GM18870 (cell line): ENCODE measurements at regions not wholly inside any gene's neighbourhood (a gene's known extent, or its start where the extent isn't known, plus 50 kb on each side); places are given as distances from the start of the nearest gene placed in this dataset.
"Not testable (repeated sequence)": the region's sequence is repeated elsewhere in the genome, so short reads cannot be mapped to it uniquely, and the experiment has no call there.

Source experiments
- ATAC-seq: cut with Tn5 transposase; IDR thresholded peaks from one replicate; pipeline ENCODE4 v1.9.1; 2021; ENCODE audit warnings: moderate library complexity; ENCODE audit not compliant: unreplicated experiment

GRCh38 chr4:124839786-124840390 lies 127.4 kb upstream of the ANKRD50 start:
- ATAC-seq = no peak

DNA sequence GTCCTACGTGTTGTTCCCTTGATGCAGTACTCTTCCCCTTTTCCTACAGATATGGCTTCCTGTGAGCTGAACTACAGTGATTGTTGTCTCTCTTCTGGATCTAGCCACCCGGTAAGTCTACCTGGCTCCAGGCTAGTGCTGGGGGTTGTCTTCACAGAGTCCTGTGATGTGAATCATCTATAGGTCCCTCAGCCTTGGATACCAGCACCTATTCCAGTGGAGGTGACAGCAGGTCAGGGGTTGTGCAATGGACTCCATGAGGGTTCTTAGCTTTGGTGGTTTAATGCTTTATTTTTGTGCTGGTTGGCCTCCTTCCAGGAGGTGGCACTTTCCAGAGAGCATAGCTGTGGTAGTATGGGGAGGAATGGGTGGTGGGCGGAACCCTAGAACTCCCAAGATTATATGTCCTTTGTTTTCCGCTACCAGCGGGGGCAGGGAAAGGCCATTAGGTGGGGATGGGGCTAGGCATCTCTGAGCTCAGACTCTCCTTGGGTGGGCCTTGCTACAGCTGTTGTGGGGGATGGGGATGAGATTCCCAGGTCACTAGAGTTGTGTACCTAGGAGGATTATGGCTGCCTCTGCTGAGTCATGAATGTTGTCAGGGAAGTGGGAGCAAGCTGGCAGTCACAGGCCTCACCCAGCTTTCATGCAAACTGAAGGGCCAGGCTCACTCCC lies 121.4 kb upstream of the ANKRD50 start:
- no peak for ATAC-seq

DNA sequence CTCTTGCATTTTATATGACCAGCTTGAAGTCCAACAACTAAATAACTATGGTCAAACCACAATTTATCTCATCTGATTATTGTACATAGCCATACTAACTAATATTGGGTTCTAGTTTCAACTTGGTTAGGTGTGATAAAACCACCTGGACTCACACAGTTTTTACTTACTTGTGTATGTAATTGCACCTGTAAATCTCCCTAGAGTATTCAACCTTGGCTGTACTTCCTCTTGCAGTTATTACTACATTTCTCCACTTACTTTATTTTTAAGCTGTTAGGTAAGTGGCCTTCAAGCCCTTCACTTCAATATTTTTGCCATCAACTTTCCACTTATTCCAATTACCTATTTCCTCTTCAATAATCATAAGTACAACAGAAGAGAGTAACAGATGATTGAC lies 115.8 kb upstream of the ANKRD50 start:
- ATAC-seq = no peak

DNA sequence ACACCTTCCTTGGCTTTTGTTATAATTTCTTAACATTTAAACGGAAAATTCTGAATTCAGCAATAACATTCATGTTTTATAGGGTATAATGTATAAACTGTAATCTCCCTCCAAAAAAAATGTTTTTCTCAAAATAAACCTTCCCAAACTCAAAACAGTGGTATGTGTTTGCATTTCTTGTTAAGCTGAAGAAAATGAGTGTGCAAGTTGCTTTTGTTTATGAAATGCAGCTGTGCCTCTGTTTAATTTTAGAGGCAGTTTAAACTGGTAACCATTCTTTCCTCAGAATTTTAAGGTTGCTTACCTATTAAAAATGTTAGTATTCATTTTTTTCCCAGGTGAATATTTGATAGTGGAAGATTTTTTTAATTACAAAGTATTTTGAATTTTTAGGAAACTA lies 105.0 kb upstream of the ANKRD50 start:
- ATAC-seq = no peak

DNA sequence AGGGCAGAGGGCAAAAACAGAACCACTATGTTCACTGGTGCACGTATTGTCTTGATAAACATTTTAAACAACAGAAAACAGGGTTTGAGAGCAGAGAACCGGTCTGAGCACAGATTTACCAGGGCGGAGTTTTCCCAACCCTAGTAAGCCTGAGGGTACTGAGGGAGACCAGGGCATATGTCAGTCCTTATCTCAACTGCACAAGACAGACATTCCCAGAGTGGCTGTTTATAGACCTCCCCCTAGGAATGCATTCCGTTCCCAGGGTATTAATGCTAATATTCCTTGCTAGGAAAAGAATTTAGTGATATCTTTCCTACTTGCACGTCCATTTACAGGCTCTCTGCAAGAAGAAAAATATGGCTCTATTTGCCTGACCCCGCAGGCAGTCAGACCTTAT lies 99.7 kb upstream of the ANKRD50 start:
- ATAC-seq = not testable (repeated sequence)

DNA sequence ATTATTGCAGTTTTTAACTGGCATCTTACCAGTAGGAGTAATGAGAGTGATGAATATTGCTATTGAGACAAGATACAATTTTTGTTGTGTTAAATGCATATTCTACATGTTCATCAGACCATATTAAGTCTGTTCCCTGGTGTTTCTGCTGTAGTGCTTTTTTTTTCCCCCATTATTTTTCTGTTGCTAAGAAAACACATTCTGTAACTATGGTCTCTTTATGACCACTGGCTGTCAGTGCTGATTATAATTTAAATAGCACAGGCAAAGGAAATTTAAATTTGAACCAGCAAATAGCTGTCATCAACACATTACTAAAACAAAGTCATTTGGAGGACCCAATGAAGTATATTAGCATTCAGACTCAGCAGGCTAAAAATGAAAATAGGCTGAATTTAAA lies 98.3 kb upstream of the ANKRD50 start:
- no peak for ATAC-seq

- ATAC-seq = no peak
Measured at GRCh38 chr4:124807421-124807820, 94.9 kb upstream of the ANKRD50 start.

- no peak for ATAC-seq
Measured at GRCh38 chr4:124806403-124806802, 93.9 kb upstream of the ANKRD50 start.

DNA sequence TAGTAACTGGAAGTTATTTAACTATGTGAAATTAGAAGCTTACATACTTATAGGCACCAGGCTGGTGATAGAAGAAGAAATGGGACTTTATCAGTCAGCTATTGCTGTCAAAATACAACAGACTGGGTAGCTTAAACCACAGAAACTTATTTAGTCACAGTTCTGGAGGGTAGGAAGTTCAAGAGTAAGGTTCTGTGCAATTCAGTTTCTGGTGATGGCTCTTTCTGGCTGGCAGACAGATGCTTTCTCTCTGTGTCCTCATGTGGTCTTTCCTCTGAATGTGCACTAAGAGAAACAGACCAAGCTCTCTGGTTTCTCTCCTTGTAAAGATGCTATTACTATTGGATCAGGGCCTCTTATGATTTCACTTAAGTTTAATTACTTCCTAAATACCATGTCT lies 92.1 kb upstream of the ANKRD50 start:
- peak; percentile 95 for ATAC-seq

DNA sequence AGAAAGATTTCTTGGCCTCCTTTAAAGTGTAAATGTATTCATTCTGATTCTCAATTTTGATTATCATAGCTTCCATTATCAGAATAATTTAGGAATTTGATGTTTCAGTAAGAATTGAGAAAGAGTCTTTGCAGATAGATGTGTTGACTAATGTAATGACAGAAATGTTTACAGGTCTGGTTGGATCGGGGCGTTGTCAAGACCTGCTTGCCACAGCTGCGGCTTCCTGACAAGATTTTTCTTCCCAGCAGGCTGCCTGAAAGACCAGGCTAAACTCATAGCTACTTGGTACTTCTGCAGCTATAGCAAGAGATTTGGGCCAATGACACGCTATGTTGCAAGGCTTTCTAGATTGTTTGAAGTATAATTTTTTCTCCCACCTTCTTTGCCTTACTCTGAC lies 91.5 kb upstream of the ANKRD50 start:
- ATAC-seq = no peak

DNA sequence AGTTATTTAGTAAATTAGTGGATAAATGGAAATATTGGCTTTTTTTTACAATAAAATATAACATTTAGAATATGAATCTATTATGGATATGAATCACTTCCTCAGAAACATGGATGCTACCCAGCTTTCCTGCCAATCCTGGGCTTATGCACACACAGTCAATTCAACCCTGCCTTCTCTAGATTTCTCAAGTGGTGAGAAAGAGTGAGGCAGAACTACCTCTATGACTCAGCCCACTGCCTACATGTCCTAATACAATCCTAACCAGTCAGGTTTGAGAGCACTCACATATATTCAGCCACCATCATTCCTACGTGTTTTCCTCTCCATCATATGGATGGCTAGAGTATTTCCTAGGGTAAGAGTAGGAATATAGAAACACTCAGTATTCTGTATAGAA lies 91.1 kb upstream of the ANKRD50 start:
- ATAC-seq = peak; percentile 73

DNA sequence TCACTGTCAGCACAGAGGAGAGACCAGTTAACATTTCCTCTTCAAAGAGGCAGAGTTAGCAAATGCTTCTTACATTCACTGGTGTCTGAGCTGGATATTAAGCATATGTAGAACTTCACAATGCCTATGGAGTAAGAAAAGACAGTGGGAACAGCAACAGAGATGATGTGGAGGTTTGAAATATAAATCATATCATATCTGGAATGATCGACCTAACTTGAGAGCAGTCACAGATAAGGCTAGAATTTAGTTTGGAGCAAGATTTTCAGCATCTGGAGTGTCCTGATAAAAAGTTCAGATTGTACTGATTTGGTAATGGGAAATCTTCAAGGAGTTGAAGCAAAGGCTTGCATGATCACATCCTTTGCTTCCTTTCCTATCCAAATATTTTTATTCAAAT lies 90.5 kb upstream of the ANKRD50 start:
- no peak for ATAC-seq

GRCh38 chr4:124797223-124797622 lies 84.7 kb upstream of the ANKRD50 start:
- no peak for ATAC-seq

DNA sequence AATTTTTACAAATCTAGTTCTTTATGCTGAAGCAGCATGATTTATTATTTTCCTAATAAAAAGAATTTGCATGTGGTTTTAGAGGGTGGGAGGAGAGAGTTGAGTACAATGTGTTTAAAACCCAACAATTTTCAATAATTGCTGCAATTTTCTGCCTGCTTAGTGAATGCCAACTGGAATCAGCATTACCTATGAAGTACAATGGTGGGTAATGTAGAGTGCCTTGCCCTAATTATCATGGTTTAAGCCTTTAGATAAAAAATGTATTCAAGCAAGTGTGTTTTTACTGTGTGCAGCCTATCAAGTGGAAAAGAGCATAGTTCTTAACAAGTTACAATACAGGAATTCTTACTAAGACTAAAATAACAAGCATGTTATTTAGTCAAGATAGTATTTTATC lies 77.9 kb upstream of the ANKRD50 start:
- ATAC-seq = no peak

GRCh38 chr4:124786634-124787033 lies 74.1 kb upstream of the ANKRD50 start:
- ATAC-seq = no peak

DNA sequence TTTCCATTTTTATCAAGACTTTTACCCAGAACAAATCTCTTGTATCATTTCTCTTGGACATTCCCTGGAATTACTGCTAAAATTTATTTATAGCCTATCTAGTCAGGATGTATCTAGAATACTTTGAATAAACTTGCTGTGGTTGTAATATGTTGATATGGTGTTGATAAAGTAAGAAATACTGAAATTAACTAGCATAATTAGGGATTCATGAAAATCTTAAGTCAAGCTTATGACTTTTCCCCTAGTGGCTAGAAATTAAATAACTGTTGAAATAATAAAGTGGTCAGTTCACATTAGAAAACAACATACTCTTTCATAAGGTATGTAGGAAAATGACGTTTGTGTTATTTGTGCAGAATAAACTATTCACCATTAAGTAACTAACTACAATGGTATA lies 73.1 kb upstream of the ANKRD50 start:
- no peak for ATAC-seq

DNA sequence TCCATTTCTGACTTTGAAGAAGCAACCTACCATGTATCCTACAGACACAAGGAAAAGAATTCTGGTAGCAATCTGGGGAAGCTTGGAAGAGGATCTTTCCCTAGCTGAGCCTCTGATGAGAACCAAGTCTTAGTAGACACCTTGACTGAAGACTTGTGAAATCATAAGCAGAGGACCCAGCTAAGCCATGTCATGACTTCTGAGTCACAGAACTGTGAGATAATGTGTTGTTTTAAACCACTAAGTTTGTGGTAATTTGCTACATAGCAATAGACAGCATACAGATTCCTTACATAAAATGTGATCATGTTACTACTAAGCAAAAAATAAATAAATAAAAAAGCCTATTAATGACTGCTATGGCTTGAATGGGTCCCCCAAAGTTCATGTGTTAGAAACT lies 71.3 kb upstream of the ANKRD50 start:
- no peak for ATAC-seq

GRCh38 chr4:124777007-124777406 lies 64.5 kb upstream of the ANKRD50 start:
- no peak for ATAC-seq

GRCh38 chr4:124768596-124769365 lies 56.2 kb upstream of the ANKRD50 start:
- no peak for ATAC-seq

DNA sequence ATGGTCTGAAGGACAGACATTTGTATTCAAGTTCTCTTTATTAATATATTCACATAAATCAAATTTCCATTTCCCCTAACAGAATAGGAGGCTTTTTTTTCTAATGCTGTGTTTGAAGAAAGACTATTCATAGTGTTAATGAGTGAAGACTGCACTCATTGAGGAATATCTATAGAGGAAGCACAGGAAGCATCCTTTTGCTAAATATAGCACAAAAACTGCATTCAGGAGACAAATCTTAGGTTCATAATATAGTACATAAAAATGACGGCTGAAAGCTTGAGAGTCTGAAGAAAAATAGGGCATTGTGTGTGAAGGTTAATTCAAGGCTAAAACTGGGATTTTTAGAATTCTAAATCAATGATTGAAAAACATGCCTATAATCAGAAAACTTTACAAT lies 50.4 kb upstream of the ANKRD50 start:
- no peak for ATAC-seq
